HCEC 1CT (cell line): ENCODE measurements at regions not wholly inside any gene's neighbourhood (a gene's known extent, or its start where the extent isn't known, plus 50 kb on each side); places are given as distances from the start of the nearest gene placed in this dataset.

Source experiments
- DNase-seq: peaks from one replicate; pipeline ENCODE4 v3.0.0-alpha.2; 2017

DNA sequence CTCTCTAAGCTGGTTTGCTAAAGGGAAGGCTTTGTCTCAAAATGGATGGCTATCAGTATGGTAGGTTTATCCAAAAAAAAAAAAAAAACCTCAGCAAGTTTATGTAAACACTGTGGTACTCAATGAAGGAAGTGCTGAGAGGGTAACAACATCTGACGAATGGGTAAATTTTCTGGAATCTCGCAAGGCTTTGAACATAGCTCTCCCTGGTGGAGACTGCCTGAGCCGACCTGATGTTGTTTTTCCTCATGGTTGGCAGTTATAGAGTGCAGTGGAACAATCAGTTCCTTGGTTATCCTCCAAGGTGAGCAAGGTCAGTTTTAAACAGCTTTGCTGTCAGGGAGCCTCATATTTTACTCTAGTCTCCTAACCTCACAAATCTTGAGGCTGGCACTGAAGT is 94.6 kb downstream of the ZPLD1 start:
- DNase-seq: peak; percentile 34

DNA sequence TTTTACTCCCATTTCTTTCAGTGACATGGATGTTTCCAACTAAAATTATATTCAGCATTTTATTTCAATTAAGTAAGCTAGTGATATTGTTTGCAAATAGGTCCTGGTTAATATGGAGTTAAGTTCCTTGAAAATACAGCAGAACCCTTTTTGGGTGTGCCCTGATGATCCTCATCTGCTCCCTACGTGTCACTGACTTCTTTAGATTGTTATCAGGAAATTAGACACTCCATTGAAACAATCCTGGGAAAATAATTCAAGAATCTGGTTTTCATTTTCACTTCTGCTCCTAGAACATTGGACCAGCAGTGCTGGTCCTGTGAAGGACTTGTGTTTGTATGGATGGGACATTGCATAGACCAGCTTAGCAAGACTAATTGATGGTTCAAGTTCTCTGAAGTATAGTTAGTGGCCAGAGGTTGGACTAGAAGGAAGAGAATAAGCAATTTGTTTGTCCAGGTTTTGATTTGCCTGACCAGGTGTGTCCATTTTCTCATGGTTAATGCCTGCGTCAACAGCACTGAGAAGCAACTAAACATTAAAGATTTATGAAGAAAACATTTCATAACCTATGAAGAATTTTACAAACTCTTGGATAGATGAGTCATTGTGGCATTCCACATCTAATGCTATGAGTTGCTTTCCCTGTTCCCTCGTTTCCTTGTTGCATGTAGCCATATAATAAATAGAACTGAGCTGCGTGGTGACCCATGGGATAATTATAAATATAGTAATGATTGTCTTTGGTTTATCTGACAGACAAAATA is 95.8 kb downstream of the ZPLD1 start:
- peak; percentile 65 for DNase-seq

DNA sequence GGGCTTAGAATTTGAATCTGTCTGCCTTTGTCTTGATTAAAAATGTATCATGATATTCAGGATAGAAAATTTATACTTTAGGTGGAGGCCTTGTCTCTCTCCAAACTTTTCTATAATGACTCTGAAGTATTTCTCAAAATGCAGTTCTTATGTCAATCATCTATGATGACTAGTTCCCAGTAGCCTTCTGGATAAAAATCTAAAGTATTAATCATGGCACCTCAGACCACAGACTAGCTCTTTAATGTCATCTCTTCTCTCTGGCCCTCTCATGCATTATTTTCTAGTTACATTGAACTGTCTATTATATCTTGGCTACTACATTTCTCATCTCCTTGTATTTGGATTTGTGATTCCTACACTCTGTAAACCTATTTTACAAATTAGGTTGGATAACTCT is 96.9 kb downstream of the ZPLD1 start:
- no peak for DNase-seq

DNA sequence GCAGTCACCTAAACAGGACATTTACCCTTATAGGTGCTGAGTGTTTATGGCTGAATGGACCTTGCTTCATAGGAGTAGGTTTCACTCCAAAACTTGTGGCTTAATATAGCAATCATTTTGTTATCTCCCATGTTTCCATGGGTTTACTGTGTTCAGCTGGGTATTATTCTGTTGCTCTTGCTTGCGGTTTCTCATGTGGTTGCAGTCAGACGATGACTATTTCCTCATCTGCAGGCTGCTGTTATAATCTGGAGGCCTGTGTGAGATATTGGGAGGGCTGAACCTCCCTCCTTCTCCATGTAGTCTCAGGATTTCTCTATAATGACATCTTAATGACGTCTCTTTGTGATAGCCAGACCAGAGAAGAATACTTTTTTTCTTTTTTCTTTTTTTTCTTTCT is 98.1 kb downstream of the ZPLD1 start:
- DNase-seq: peak; percentile 57

DNA sequence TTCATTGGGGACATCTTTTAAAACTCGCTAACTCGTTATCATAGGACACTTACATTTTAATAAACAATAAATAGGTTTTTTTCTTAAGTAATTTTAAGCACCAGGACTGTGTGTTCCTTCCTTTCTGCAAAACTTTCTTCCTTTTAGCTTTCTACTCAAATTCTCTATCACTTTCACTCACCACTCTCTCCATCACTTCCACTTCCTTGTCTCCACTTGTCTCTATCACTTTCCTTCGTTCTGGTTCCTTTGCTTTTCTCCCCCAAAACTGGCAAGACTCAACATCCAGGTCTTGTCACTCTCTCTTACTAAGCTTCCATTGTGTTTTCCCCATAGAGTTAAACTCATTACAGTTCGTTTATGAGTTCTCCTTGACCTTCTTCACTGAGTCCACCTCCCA is 99.0 kb downstream of the ZPLD1 start:
- DNase-seq: no peak

DNA sequence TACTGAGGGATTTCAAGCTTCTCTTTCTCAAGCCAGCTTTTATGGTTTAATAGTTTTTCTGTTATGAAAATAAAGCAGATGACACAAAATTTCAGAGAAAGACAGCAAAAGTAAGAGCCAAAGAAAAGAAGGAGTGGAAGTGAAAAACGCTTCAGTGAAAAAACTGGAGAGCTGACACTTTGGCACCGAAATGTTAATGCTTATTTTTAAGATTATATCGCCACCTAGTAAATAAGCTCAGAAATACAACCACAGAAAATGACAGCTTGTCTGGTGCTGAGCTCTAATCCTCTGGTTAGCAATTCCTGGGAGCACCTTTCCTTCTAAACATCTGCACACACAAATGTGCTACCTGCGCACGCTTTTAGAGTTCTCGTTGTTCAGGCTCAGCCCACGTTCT is 101.6 kb downstream of the ZPLD1 start:
- DNase-seq: peak; percentile 42

- no peak for DNase-seq
Observed at GRCh38 chr3:102537123-102537522, 102.3 kb downstream of the ZPLD1 start.

DNA sequence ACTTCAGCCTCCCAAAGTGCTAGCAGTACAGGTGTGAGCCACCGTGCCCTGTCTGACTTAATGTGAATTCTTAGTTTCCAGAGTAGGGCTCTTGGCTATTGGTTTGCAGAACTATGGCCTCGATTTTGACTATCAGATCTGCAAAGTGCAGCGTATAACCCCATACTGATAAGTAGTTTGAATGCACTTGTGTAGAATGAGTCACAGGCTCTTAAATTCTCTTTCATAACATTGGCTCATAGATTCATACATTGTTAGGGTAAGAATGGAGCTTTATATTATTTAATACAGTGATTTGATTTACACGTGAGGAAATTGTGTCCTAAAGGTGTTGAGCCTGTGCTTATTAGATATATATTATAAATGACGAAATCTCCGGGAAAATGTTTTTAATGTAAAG is 109.9 kb downstream of the ZPLD1 start:
- no peak for DNase-seq

- DNase-seq: no peak
Observed at GRCh38 chr3:102545276-102545675, 110.5 kb downstream of the ZPLD1 start.

GRCh38 chr3:102553876-102554275 is 119.1 kb downstream of the ZPLD1 start:
- DNase-seq: no peak

- DNase-seq: no peak
Observed at GRCh38 chr3:102570511-102570910, 135.7 kb downstream of the ZPLD1 start.

- DNase-seq: no peak
Observed at GRCh38 chr3:102571006-102571405, 136.2 kb downstream of the ZPLD1 start.

DNA sequence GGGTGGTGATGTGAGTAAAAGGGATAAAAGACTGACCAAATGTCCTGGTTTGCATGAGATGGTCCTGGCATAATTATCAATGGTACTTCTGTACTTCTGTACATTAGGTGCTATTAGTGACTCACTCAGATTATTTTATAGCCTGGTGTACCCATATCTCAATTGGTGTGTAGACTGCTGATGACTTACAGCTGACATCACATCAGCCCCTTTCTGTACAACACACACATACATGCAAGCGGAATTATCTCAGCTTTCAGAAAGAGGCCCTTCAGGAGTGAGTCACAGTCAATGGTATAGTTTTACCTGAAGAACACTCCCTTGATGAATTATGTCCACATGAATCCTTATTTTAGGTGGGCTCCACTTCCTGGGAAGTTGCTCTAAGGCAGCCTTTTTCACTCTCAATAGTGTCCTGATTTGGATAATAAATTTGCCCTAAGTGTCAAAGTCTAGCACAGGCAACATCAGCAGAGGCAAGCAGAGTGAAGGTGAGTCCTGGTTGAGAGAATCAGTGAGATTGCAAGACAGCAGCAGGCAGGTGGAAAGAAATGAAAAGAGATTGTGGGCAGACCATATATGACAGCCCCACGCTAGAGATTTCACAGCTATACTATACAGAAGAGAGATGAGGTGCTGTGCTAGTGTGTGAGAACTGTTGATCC is 137.0 kb downstream of the ZPLD1 start:
- DNase-seq: no peak

DNA sequence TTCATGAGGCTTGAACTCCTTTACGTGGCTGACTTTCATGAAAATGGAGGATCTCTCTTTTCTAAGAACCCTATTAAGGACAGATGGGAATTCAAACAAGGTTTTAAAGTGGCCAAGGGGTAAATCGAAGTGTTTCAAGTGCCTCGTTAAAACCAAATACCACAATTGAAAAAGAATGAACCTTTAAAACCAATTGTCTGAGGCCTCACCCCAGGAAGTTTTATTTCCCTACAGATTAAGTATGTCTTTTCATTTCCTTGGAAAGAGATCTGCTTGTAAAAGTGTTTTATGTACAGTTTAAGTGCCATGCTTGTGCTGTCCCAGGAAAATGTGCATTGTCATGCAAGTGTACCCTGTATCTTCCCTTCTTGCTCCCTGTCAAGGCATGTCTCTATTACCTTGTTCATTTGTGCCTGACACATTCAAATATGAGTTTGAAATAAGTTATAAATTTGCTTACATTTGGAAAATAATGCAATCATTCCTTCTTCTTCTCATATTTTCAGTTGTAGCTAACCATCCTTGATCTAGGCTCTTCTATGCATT is 138.7 kb downstream of the ZPLD1 start:
- DNase-seq: no peak

- no peak for DNase-seq
Observed at GRCh38 chr3:102574355-102574754, 139.5 kb downstream of the ZPLD1 start.

DNA sequence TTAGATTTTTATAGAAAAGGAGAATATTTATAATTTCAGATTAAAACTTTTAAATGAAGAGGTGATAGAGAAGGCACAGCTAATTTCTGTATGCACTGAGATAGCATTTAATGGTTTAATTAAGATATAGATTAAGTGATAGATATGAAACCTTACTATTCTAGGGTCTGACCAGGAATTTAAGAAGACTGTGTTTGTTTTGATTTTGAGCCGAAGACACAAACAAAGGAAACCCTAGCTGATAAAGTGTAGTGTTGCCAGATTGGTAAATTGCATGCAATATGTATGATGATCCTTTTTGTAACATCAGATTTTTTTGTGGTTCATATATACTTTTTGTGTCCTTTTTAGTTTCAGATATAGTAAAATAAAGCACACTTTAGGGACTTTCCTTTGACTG is 141.8 kb downstream of the ZPLD1 start:
- no peak for DNase-seq

- no peak for DNase-seq
Observed at GRCh38 chr3:102577082-102577789, 142.4 kb downstream of the ZPLD1 start.

GRCh38 chr3:102580760-102581159 is 145.9 kb downstream of the ZPLD1 start:
- DNase-seq: no peak

DNA sequence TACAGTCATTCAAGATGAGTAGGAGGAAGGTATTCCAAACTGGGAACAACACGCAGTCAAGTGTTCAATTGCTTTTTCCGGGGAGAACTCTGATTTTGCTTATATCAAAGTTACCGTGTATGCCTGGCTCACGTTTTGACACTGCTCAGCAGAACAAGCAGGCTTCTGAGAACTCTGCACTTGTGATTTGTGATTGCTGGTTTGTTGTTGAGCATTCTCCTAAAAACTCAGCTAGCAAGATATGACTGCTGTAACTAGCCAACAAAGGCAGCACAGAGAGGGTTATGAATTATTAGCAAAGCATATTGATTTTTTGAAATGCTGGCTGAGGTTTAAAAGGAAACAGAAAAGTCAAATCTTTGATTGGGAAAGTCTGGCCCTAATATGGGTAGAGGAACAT is 151.7 kb downstream of the ZPLD1 start:
- no peak for DNase-seq

DNA sequence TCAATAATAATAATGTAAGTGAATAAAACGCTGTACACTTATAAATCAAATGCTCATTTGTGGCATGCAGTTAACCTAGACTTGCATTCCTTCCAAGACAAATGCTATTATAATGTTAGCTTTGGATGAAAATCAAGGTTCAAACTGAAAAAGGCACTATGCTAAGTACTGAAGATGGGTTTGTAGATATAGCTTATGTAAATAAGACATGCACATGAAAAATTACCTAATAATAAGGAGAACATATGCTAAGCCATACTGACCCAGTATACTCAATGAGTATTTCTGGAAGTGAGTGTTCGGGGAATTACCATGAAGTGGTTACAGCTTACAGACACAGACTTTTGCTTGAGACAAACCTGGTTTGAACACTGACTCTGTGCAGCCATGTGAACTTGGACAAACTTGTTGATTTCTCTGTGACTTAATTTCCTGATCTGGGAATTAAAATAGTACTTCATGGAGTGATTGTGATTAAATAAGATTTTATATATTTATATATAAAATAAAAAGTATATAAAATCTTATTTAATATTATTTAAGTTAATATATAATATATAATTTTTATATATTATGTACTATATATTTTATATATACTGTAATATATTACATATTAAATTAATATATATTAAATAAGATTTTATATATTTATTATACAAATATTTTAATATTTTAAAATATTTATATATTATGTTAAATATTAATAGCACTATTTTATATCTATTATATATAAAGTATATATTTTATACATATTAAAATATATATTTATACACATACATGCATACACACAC is 159.2 kb downstream of the ZPLD1 start:
- DNase-seq: no peak

- no peak for DNase-seq
Observed at GRCh38 chr3:102595057-102595456, 160.2 kb downstream of the ZPLD1 start.

DNA sequence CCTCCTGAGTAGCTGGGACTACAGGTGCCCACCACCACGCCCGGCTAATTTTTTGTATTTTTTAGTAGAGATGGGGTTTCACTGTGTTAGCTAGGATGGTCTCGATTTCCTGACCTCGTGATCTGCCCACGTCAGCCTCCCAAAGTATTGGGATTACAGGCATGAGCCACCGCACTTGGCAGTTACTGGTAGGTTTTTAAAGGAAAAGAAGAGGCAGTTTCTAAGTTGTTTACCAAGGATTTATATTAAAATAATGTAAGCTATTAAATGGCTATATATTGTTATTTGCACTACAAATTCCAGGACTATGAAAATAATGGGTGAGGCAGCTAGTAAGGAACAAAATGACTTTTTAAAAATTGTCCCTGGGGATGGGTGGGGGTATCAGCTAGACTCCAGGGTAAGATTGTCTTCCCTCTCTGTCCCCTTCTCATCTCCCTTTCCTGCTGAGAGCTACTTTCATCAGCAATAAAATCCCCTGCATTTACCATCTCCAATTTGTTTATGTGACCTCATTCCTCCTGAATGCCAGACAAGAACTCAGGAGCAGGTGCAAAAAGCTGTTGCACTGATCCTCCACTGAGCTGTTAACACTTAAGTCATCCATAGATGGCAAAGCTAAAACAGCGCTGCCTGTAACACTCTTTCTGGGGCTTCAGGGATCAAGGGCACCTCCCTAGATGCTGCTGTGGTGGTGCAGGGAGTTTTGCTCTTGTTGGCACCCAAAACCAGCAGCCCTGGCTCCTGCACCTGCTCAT is 165.2 kb downstream of the ZPLD1 start:
- no peak for DNase-seq
